ENCODE measurements at regions not wholly inside any gene's neighbourhood (a gene's known extent, or its start where the extent isn't known, plus 50 kb on each side); places are given as distances from the start of the nearest gene placed in this dataset.

GRCh38 chr1:209356976-209357377 is 226.5 kb upstream of the CAMK1G start:
- WGBS (ENCODE audit: insufficient coverage): 100% methylated on average over 3 of the region's 6 CpGs
- no peak overlapping the region for H3K27ac ChIP-seq (ENCODE audit: low read depth, low read length)
- no peak for DNase-seq (ENCODE audit: low read depth in 4 of 6, low spot score in 6 of 6)

GRCh38 chr1:209363112-209363511 is 220.4 kb upstream of the CAMK1G start:
- peak in 2 of 6 donors; percentile 40 to 95 for DNase-seq (ENCODE audit: low read depth in 4 of 6, low spot score in 6 of 6)
- Histone ChIP-seq H3K27ac (ENCODE audit: low read depth, low read length) (no peak overlapping the region), H3K9me3 (ENCODE audit: control insufficient read depth, insufficient read depth, low read length) (no peaks in the 10 kb centered on the region), H3K27me3 (ENCODE audit: control insufficient read depth, insufficient read depth, low read length) (no peaks in the 10 kb centered on the region), H3K4me1 (ENCODE audit: control insufficient read depth, insufficient read depth, low read length) (peaks cover 3% of the 10 kb centered on the region), H3K4me3 (ENCODE audit: low read depth, low read length) (no peak overlapping the region), H3K36me3 (ENCODE audit: control insufficient read depth, insufficient read depth, low read length) (no peaks in the 10 kb centered on the region)
- WGBS (ENCODE audit: insufficient coverage): 79% methylated on average over 3 of the region's 4 CpGs

More at GRCh38 chr1:209356976-209357377, 226.5 kb upstream of the CAMK1G start:
- no peak overlapping the region for H3K4me3 ChIP-seq (ENCODE audit: low read depth, low read length)
- no peaks in the 10 kb centered on the region for H3K36me3 ChIP-seq (ENCODE audit: control insufficient read depth, insufficient read depth, low read length)
- H3K9me3 ChIP-seq (ENCODE audit: control insufficient read depth, insufficient read depth, low read length): no peaks in the 10 kb centered on the region
- peaks cover 4% of the 10 kb centered on the region for H3K4me1 ChIP-seq (ENCODE audit: control insufficient read depth, insufficient read depth, low read length)
- H3K27me3 ChIP-seq (ENCODE audit: control insufficient read depth, insufficient read depth, low read length): no peaks in the 10 kb centered on the region

- Histone ChIP-seq H3K9me3 (ENCODE audit: control insufficient read depth, insufficient read depth, low read length) (no peaks in the 10 kb centered on the region), H3K27me3 (ENCODE audit: control insufficient read depth, insufficient read depth, low read length) (no peaks in the 10 kb centered on the region), H3K27ac (ENCODE audit: low read depth, low read length) (no peak overlapping the region), H3K36me3 (ENCODE audit: control insufficient read depth, insufficient read depth, low read length) (no peaks in the 10 kb centered on the region), H3K4me3 (ENCODE audit: low read depth, low read length) (no peak overlapping the region), H3K4me1 (ENCODE audit: control insufficient read depth, insufficient read depth, low read length) (peaks cover 3% of the 10 kb centered on the region)
- no CpG with 5 or more reads among the region's 3 CpGs for whole genome bisulfite sequencing (ENCODE audit: insufficient coverage)
- no peak for DNase-seq (ENCODE audit: low read depth in 4 of 6, low spot score in 6 of 6)
Measured at GRCh38 chr1:209364716-209365115, 218.8 kb upstream of the CAMK1G start.

- H3K36me3 ChIP-seq (ENCODE audit: control insufficient read depth, insufficient read depth, low read length): no peaks in the 10 kb centered on the region
- no peaks in the 10 kb centered on the region for H3K9me3 ChIP-seq (ENCODE audit: control insufficient read depth, insufficient read depth, low read length)
- no peak overlapping the region for H3K27ac ChIP-seq (ENCODE audit: low read depth, low read length)
- DNase-seq (ENCODE audit: low read depth in 4 of 6, low spot score in 6 of 6): peak in 2 of 6 donors; percentile 63 to 66
- H3K4me1 ChIP-seq (ENCODE audit: control insufficient read depth, insufficient read depth, low read length): peaks cover 3% of the 10 kb centered on the region
- 83% methylated on average over 5 of the region's 7 CpGs for WGBS (ENCODE audit: insufficient coverage)
- no peak overlapping the region for H3K4me3 ChIP-seq (ENCODE audit: low read depth, low read length)
- H3K27me3 ChIP-seq (ENCODE audit: control insufficient read depth, insufficient read depth, low read length): no peaks in the 10 kb centered on the region
Measured at GRCh38 chr1:209367061-209367772, 216.3 kb upstream of the CAMK1G start.

GRCh38 chr1:209368864-209369598 is 214.5 kb upstream of the CAMK1G start:
- 67% methylated on average over 5 of the region's 8 CpGs for WGBS (ENCODE audit: insufficient coverage)
- Histone ChIP-seq H3K9me3 (ENCODE audit: control insufficient read depth, insufficient read depth, low read length) (no peaks in the 10 kb centered on the region), H3K36me3 (ENCODE audit: control insufficient read depth, insufficient read depth, low read length) (no peaks in the 10 kb centered on the region)

GRCh38 chr1:209370241-209370995 is 213.1 kb upstream of the CAMK1G start:
- no peak for DNase-seq (ENCODE audit: low read depth in 4 of 6, low spot score in 6 of 6)
- no peaks in the 10 kb centered on the region for H3K9me3 ChIP-seq (ENCODE audit: control insufficient read depth, insufficient read depth, low read length)
- H3K36me3 ChIP-seq (ENCODE audit: control insufficient read depth, insufficient read depth, low read length): no peaks in the 10 kb centered on the region
- H3K27ac ChIP-seq (ENCODE audit: low read depth, low read length): no peak overlapping the region
- no peaks in the 10 kb centered on the region for H3K4me1 ChIP-seq (ENCODE audit: control insufficient read depth, insufficient read depth, low read length)
- no peaks in the 10 kb centered on the region for H3K27me3 ChIP-seq (ENCODE audit: control insufficient read depth, insufficient read depth, low read length)
- H3K4me3 ChIP-seq (ENCODE audit: low read depth, low read length): no peak overlapping the region
- 83% methylated on average over 6 of the region's 6 CpGs for WGBS (ENCODE audit: insufficient coverage)

More at GRCh38 chr1:209368864-209369598, 214.5 kb upstream of the CAMK1G start:
- Histone ChIP-seq H3K4me3 (ENCODE audit: low read depth, low read length) (no peak overlapping the region), H3K27ac (ENCODE audit: low read depth, low read length) (no peak overlapping the region), H3K4me1 (ENCODE audit: control insufficient read depth, insufficient read depth, low read length) (no peaks in the 10 kb centered on the region), H3K27me3 (ENCODE audit: control insufficient read depth, insufficient read depth, low read length) (no peaks in the 10 kb centered on the region)
- DNase-seq (ENCODE audit: low read depth in 4 of 6, low spot score in 6 of 6): peak in 2 of 6 donors; percentile 56 to 95

- no peaks in the 10 kb centered on the region for H3K9me3 ChIP-seq (ENCODE audit: control insufficient read depth, insufficient read depth, low read length)
- no peak for DNase-seq (ENCODE audit: low read depth in 4 of 6, low spot score in 6 of 6)
- WGBS (ENCODE audit: insufficient coverage): no CpG with 5 or more reads among the region's 5 CpGs
- no peaks in the 10 kb centered on the region for H3K4me1 ChIP-seq (ENCODE audit: control insufficient read depth, insufficient read depth, low read length)
- no peaks in the 10 kb centered on the region for H3K27me3 ChIP-seq (ENCODE audit: control insufficient read depth, insufficient read depth, low read length)
- no peak overlapping the region for H3K27ac ChIP-seq (ENCODE audit: low read depth, low read length)
- no peaks in the 10 kb centered on the region for H3K36me3 ChIP-seq (ENCODE audit: control insufficient read depth, insufficient read depth, low read length)
- no peak overlapping the region for H3K4me3 ChIP-seq (ENCODE audit: low read depth, low read length)
Measured at GRCh38 chr1:209375097-209375496, 208.4 kb upstream of the CAMK1G start.

- no peak overlapping the region for H3K4me3 ChIP-seq (ENCODE audit: low read depth, low read length)
- H3K9me3 ChIP-seq (ENCODE audit: control insufficient read depth, insufficient read depth, low read length): no peaks in the 10 kb centered on the region
- 50% methylated on average over 1 of the region's 2 CpGs for WGBS (ENCODE audit: insufficient coverage)
- H3K27me3 ChIP-seq (ENCODE audit: control insufficient read depth, insufficient read depth, low read length): no peaks in the 10 kb centered on the region
- no peaks in the 10 kb centered on the region for H3K36me3 ChIP-seq (ENCODE audit: control insufficient read depth, insufficient read depth, low read length)
- H3K4me1 ChIP-seq (ENCODE audit: control insufficient read depth, insufficient read depth, low read length): no peaks in the 10 kb centered on the region
- no peak overlapping the region for H3K27ac ChIP-seq (ENCODE audit: low read depth, low read length)
- peak in 1 of 6 donors; percentile 74 for DNase-seq (ENCODE audit: low read depth in 4 of 6, low spot score in 6 of 6)
Measured at GRCh38 chr1:209375671-209376365, 207.7 kb upstream of the CAMK1G start.

GRCh38 chr1:209376774-209377173 is 206.7 kb upstream of the CAMK1G start:
- no peak overlapping the region for H3K27ac ChIP-seq (ENCODE audit: low read depth, low read length)
- no peaks in the 10 kb centered on the region for H3K36me3 ChIP-seq (ENCODE audit: control insufficient read depth, insufficient read depth, low read length)
- H3K9me3 ChIP-seq (ENCODE audit: control insufficient read depth, insufficient read depth, low read length): no peaks in the 10 kb centered on the region
- H3K4me1 ChIP-seq (ENCODE audit: control insufficient read depth, insufficient read depth, low read length): no peaks in the 10 kb centered on the region
- DNase-seq (ENCODE audit: low read depth in 4 of 6, low spot score in 6 of 6): no peak
- no peaks in the 10 kb centered on the region for H3K27me3 ChIP-seq (ENCODE audit: control insufficient read depth, insufficient read depth, low read length)
- H3K4me3 ChIP-seq (ENCODE audit: low read depth, low read length): no peak overlapping the region
